Breast epithelium (tissue), 4 donors: ENCODE measurements at regions not wholly inside any gene's neighbourhood (a gene's known extent, or its start where the extent isn't known, plus 50 kb on each side); places are given as distances from the start of the nearest gene placed in this dataset.

Experiments used
- DNase-seq, 2 donors: peaks; one replicate each; pipeline ENCODE4 v3.0.0-alpha.2; 2019; ENCODE audit warnings: low spot score in 2 of 2
- H3K27ac ChIP-seq, 2 donors: fragments of 200-600 bp; sonication (generic) in 1 of 2; one replicate each; pipeline ENCODE4 v1.5.1; 2016 to 2019; ENCODE audit warnings: mild to moderate bottlenecking in 1 of 2
- H3K27me3 ChIP-seq, 2 donors: fragments of 200-600 bp; sonication (generic) in 1 of 2; one replicate each; pipeline versions ENCODE4 v1.5.1 to v1.6.0; 2017 to 2019; ENCODE audit warnings: control low read depth in 1 of 2, mild to moderate bottlenecking in 1 of 2
- H3K36me3 ChIP-seq: fragments of 200-600 bp; one replicate; pipeline ENCODE4 v1.5.1; 2019
- H3K4me1 ChIP-seq, 2 donors: fragments of 200-600 bp; sonication (generic); one replicate each; pipeline ENCODE4 v1.5.1; 2016 to 2019; ENCODE audit warnings: control low read depth in 1 of 2
- H3K4me3 ChIP-seq, 3 donors: fragments of 200-600 bp; sonication (generic); 1 replicate in 2 of 3; 2 replicates in 1 of 3; pipeline ENCODE4 v1.5.1; 2016 to 2019; ENCODE audit warnings: mild to moderate bottlenecking in 3 of 3, moderate library complexity in 2 of 3
- H3K9me3 ChIP-seq, 2 donors: fragments of 200-600 bp; sonication (generic) in 1 of 2; one replicate each; pipeline ENCODE4 v1.5.1; 2016 to 2019; ENCODE audit warnings: control low read depth in 1 of 2
- POLR2A ChIP-seq: fragments of 450-650 bp; IDR thresholded peaks from one replicate; pipeline ENCODE4 v1.6.1; 2016; ENCODE audit warnings: antibody characterized with exemption, mild to moderate bottlenecking, moderate library complexity
- POLR2AphosphoS5 ChIP-seq, 3 donors: sonication (generic); formaldehyde crosslinking; IDR thresholded peaks; one replicate each; pipeline ENCODE4 v1.6.1; 2017; ENCODE audit warnings: antibody characterized with exemption in 3 of 3
- intact Hi-C: fragments of 100-400 bp; cut with DNase I; formaldehyde crosslinking; loops from one replicate; pipeline ENCODE4 v1.15.1; 2023; ENCODE audit warnings: low total_unique reads
- TF ChIP-seq, protein P1 (sequence below), 3 donors: fragments of 450-650 bp; IDR thresholded peaks; one replicate each; pipeline ENCODE4 v1.5.1; 2016 to 2017; ENCODE audit warnings: antibody characterized with exemption in 3 of 3, mild to moderate bottlenecking in 3 of 3, moderate library complexity in 3 of 3

DNA sequence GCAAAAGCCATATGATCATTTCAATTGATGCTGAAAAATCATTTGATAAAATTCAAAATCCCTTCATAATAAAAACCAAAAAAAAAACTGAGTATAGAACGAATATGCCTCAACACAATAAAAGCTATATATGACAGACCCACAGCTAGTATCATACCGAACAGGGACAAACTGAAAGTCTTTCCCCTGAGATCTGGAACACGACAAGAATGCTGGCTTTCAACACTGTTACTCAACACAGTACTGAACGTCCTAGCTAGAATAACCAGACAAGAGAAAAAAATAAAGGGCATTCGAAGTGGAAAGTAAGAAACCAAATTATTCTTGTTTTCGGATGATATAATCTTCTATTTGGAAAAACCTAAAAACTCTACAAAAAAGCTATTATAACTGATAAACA is 559.9 kb downstream of the EPM2A start:
- Histone ChIP-seq H3K27me3 (no peaks in the 10 kb centered on the region), H3K27ac (no peak overlapping the region), H3K4me3 (no peak overlapping the region), H3K4me1 (no peaks in the 10 kb centered on the region), H3K36me3 (no peaks in the 10 kb centered on the region), H3K9me3 (peaks cover 0 to 7% of the 10 kb centered on the region in 2 donors)
- intact Hi-C loops: no loop called here
- no peak for DNase-seq
- no peak for TF ChIP-seq POLR2AphosphoS5 (IDR thresholded peaks at IDR 0.05)
- no peak for TF ChIP-seq POLR2A
- TF ChIP-seq, protein P1, sequence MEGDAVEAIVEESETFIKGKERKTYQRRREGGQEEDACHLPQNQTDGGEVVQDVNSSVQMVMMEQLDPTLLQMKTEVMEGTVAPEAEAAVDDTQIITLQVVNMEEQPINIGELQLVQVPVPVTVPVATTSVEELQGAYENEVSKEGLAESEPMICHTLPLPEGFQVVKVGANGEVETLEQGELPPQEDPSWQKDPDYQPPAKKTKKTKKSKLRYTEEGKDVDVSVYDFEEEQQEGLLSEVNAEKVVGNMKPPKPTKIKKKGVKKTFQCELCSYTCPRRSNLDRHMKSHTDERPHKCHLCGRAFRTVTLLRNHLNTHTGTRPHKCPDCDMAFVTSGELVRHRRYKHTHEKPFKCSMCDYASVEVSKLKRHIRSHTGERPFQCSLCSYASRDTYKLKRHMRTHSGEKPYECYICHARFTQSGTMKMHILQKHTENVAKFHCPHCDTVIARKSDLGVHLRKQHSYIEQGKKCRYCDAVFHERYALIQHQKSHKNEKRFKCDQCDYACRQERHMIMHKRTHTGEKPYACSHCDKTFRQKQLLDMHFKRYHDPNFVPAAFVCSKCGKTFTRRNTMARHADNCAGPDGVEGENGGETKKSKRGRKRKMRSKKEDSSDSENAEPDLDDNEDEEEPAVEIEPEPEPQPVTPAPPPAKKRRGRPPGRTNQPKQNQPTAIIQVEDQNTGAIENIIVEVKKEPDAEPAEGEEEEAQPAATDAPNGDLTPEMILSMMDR (IDR thresholded peaks at IDR 0.05): no peak

- Histone ChIP-seq H3K27me3 (no peaks in the 10 kb centered on the region), H3K36me3 (no peaks in the 10 kb centered on the region), H3K9me3 (peaks cover 0 to 13% of the 10 kb centered on the region in 2 donors), H3K27ac (no peak overlapping the region), H3K4me1 (no peaks in the 10 kb centered on the region), H3K4me3 (no peak overlapping the region)
- intact Hi-C loops: no loop called here
- no peak for DNase-seq
- TF ChIP-seq, protein P1 (IDR thresholded peaks at IDR 0.05): no peak
- TF ChIP-seq POLR2AphosphoS5 (IDR thresholded peaks at IDR 0.05) (no peak), POLR2A (no peak)
These were observed 556.9 kb downstream of the EPM2A start for GRCh38 chr6:145178391-145178790.

DNA sequence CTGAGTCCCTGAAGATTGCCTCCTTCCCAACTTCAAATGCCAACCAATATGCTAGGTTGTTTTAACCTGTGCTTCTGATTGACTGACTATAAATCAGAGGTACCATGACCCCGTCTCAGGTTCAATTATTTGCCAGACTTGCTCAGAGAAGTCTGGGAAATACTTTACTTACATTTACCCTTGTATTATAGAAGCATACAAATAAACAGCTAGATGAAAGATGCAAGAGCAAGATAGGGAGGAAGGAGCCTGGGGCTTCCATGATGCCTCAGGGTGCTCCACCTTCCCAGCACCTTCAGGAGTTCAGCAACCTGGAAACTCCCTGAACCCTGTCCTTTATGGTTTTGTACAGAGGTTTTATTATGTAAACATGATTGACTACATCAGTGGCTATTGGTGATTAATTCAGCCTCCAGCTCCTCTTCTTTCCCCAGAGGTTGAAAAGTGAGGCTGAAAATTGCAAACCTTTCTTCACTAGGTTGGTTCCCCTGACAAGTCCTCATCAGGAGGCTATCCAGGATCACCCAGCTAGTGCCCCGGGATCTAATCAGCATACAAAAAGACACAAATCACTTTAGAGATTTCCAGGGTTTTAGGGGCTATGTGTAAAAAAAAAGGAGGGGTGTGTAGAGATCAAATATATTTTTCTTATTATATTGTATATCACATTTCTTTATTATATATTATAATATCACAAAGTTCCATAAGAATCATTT is 547.7 kb downstream of the EPM2A start:
- intact Hi-C loops: no loop called here
- Histone ChIP-seq H3K27me3 (no peaks in the 10 kb centered on the region), H3K9me3 (no peaks in the 10 kb centered on the region), H3K27ac (no peak overlapping the region), H3K4me3 (no peak overlapping the region), H3K36me3 (no peaks in the 10 kb centered on the region), H3K4me1 (no peaks in the 10 kb centered on the region)
- no peak for TF ChIP-seq POLR2AphosphoS5 (IDR thresholded peaks at IDR 0.05)
- TF ChIP-seq, protein P1 (IDR thresholded peaks at IDR 0.05): no peak
- TF ChIP-seq POLR2A: no peak
- DNase-seq: no peak

GRCh38 chr6:145189836-145190235 is 545.5 kb downstream of the EPM2A start:
- H3K27me3 ChIP-seq: no peaks in the 10 kb centered on the region
- no peak overlapping the region for H3K4me3 ChIP-seq
- DNase-seq: no peak
- no peak overlapping the region for H3K27ac ChIP-seq
- H3K4me1 ChIP-seq: no peaks in the 10 kb centered on the region
- intact Hi-C loops: no loop called here
- TF ChIP-seq, protein P1 (IDR thresholded peaks at IDR 0.05): no peak
- TF ChIP-seq POLR2A: no peak
- no peak for TF ChIP-seq POLR2AphosphoS5 (IDR thresholded peaks at IDR 0.05)
- H3K36me3 ChIP-seq: no peaks in the 10 kb centered on the region
- no peaks in the 10 kb centered on the region for H3K9me3 ChIP-seq

- Histone ChIP-seq H3K4me1 (no peaks in the 10 kb centered on the region), H3K27ac (peak overlapping the region in 1 of 2 donors; percentile 27), H3K4me3 (no peak overlapping the region), H3K36me3 (no peaks in the 10 kb centered on the region), H3K27me3 (no peaks in the 10 kb centered on the region), H3K9me3 (no peaks in the 10 kb centered on the region)
- no peak for DNase-seq
- intact Hi-C loops: no loop called here
- TF ChIP-seq POLR2A (no peak), POLR2AphosphoS5 (IDR thresholded peaks at IDR 0.05) (no peak)
- TF ChIP-seq, protein P1 (IDR thresholded peaks at IDR 0.05): no peak
These were observed 540.9 kb downstream of the EPM2A start for GRCh38 chr6:145194389-145194788.
